Fibroblast of lung (primary cell): ENCODE measurements at regions not wholly inside any gene's neighbourhood (a gene's known extent, or its start where the extent isn't known, plus 50 kb on each side); places are given as distances from the start of the nearest gene placed in this dataset.
A peak's percentile ranks its signal among the peaks of the same experiment; 100 is the strongest.

Experiments
- DNase-seq, 2 donors: peaks; one replicate each; pipeline versions ENCODE4 v3.0.0 to v3.0.0-alpha.2; 2010; ENCODE audit warnings: low read depth in 2 of 2
- H2AFZ ChIP-seq: 2 replicates; pipeline ENCODE4 v1.5.1; 2012; ENCODE audit warnings: low read length, control low read depth, inconsistent platforms
- H3K27ac ChIP-seq: 2 replicates; pipeline ENCODE4 v1.5.1; 2011; ENCODE audit warnings: low read length, control low read depth; ENCODE audit not compliant: insufficient read depth
- H3K27me3 ChIP-seq: 2 replicates; pipeline ENCODE4 v1.5.1; 2011; ENCODE audit warnings: mild to moderate bottlenecking, low read length; ENCODE audit not compliant: control insufficient read depth, insufficient read depth
- H3K36me3 ChIP-seq: 2 replicates; pipeline ENCODE4 v1.5.1; 2011; ENCODE audit warnings: low read length; ENCODE audit not compliant: control insufficient read depth, insufficient read depth
- H3K4me1 ChIP-seq: 2 replicates; pipeline ENCODE4 v1.5.1; 2011; ENCODE audit warnings: low read length; ENCODE audit not compliant: control insufficient read depth, insufficient read depth; ENCODE audit errors: extremely low read depth
- H3K4me2 ChIP-seq: 2 replicates; pipeline ENCODE4 v1.5.1; 2011; ENCODE audit warnings: low read length, control low read depth; ENCODE audit not compliant: insufficient read depth; ENCODE audit errors: extremely low read depth
- H3K4me3 ChIP-seq, 4 experiments: fragments of 200-600 bp in 1 of 4; sonication (generic) in 1 of 4; replicated peaks in 1 of 4; 2 replicates each; pipeline ENCODE4 v1.5.1; 2011 to 2016; ENCODE audit warnings: low read length in 4 of 4, low read depth in 3 of 4, mild to moderate bottlenecking in 3 of 4, control low read depth in 2 of 4, inconsistent platforms in 1 of 4, mixed read lengths in 1 of 4; ENCODE audit not compliant: insufficient read depth in 1 of 4; ENCODE audit errors: control extremely low read depth in 1 of 4
- H3K79me2 ChIP-seq: 2 replicates; pipeline ENCODE4 v1.5.1; 2012; ENCODE audit warnings: mild to moderate bottlenecking, low read length, inconsistent platforms; ENCODE audit not compliant: control insufficient read depth, insufficient read depth
- H3K9ac ChIP-seq: 2 replicates; pipeline ENCODE4 v1.5.1; 2011; ENCODE audit warnings: mild to moderate bottlenecking, low read length, control low read depth; ENCODE audit not compliant: insufficient read depth
- H3K9me3 ChIP-seq: 2 replicates; pipeline ENCODE4 v1.5.1; 2012; ENCODE audit warnings: low read depth, low read length; ENCODE audit not compliant: control insufficient read depth, insufficient read depth
- H4K20me1 ChIP-seq: 2 replicates; pipeline ENCODE4 v1.5.1; 2011; ENCODE audit warnings: low read length; ENCODE audit not compliant: control insufficient read depth, insufficient read depth; ENCODE audit errors: extremely low read depth
- EZH2 ChIP-seq: IDR thresholded peaks from 2 replicates; pipeline ENCODE4 v1.5.1; 2012; ENCODE audit warnings: low read length, control low read depth, mild to moderate bottlenecking; ENCODE audit errors: missing control alignments
- TF ChIP-seq, protein P1 (sequence below), 2 donors: IDR thresholded peaks in 1 of 2; conservative IDR thresholded peaks in 1 of 2; 1 replicate in 1 of 2; 2 replicates in 1 of 2; pipeline ENCODE4 v1.5.1; 2011 to 2012; ENCODE audit warnings: low read length in 2 of 2, control low read depth in 1 of 2, inconsistent platforms in 1 of 2, low read depth in 1 of 2, mild to moderate bottlenecking in 1 of 2

DNA sequence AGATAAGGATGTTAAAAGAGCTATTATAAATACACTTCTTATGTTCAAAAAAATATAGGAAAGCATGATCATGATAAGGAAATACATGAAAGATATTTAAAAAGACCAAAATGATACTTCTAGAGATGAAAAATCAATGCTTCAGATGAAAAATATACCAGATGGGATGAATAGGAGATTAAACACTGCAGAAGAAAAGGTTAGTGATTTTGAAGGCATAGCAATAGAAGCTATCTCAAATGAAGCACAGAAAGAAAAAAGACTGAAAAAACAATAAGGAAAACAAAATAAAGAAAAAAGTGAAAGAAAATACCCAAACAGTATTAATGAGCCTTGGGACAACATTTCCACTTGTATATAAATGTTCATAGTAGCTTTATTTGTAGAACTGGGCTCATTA lies 80.7 kb upstream of the LEF1 start:
- no peak for DNase-seq
- no peaks in the 10 kb centered on the region for H3K36me3 ChIP-seq
- no peak overlapping the region for H2AFZ ChIP-seq
- H3K9me3 ChIP-seq = no peaks in the 10 kb centered on the region
- H3K4me3 ChIP-seq = no peak overlapping the region
- H3K27ac ChIP-seq = no peak overlapping the region
- TF ChIP-seq EZH2 = no peak
- TF ChIP-seq, protein P1, sequence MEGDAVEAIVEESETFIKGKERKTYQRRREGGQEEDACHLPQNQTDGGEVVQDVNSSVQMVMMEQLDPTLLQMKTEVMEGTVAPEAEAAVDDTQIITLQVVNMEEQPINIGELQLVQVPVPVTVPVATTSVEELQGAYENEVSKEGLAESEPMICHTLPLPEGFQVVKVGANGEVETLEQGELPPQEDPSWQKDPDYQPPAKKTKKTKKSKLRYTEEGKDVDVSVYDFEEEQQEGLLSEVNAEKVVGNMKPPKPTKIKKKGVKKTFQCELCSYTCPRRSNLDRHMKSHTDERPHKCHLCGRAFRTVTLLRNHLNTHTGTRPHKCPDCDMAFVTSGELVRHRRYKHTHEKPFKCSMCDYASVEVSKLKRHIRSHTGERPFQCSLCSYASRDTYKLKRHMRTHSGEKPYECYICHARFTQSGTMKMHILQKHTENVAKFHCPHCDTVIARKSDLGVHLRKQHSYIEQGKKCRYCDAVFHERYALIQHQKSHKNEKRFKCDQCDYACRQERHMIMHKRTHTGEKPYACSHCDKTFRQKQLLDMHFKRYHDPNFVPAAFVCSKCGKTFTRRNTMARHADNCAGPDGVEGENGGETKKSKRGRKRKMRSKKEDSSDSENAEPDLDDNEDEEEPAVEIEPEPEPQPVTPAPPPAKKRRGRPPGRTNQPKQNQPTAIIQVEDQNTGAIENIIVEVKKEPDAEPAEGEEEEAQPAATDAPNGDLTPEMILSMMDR (conservative IDR thresholded peaks at IDR 0.05 in 1 of 2, IDR thresholded peaks at IDR 0.05 in 1 of 2; ENCODE audit: low read depth in 1 of 2, low read length in 2 of 2) = no peak
- no peak overlapping the region for H3K4me2 ChIP-seq
- no peak overlapping the region for H3K9ac ChIP-seq
- no peaks in the 10 kb centered on the region for H3K4me1 ChIP-seq
- no peaks in the 10 kb centered on the region for H4K20me1 ChIP-seq
- H3K27me3 ChIP-seq = no peaks in the 10 kb centered on the region
- no peaks in the 10 kb centered on the region for H3K79me2 ChIP-seq

DNA sequence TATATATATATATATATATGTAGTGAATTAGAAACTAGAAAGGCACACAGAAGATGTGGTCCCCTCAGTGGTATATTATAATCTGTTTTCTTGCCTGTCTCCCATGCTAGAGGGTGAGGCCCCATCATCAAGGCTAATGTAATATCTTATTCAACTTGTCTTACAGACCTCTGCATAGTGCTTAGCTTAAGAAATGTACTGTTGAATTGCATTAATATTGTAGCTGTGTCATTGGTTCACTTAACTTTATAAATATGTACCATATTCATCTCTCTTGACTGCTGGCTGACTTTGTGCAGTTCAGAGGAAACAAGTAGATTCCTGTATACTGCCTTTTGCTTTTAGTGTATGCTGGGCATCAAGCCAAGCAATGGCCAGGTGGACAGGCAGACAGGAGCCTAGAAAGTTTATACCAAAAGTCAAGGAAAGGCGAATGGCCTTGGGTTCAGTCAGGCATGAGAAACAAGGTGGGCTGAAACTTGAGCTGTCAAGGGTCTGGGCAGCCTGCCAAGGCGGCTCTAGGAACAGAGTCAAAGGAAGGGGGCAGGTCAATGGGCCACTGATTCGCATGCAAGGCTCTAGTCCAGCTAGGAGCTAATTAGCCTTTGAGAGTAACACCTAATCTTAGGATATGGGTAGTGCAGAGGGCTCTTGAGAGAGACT lies 78.8 kb upstream of the LEF1 start:
- DNase-seq = peak in 1 of 2 donors; percentile 7
- TF ChIP-seq, protein P1 (conservative IDR thresholded peaks at IDR 0.05 in 1 of 2, IDR thresholded peaks at IDR 0.05 in 1 of 2; ENCODE audit: low read depth in 1 of 2, low read length in 2 of 2) = no peak
- TF ChIP-seq EZH2 = no peak
- no peak overlapping the region for H2AFZ ChIP-seq
- H3K79me2 ChIP-seq = no peaks in the 10 kb centered on the region
- H3K4me3 ChIP-seq = no peak overlapping the region
- H3K4me1 ChIP-seq = no peaks in the 10 kb centered on the region
- H3K9me3 ChIP-seq = no peaks in the 10 kb centered on the region
- no peak overlapping the region for H3K4me2 ChIP-seq
- no peak overlapping the region for H3K27ac ChIP-seq
- no peak overlapping the region for H3K9ac ChIP-seq
- no peaks in the 10 kb centered on the region for H3K27me3 ChIP-seq
- H4K20me1 ChIP-seq = no peaks in the 10 kb centered on the region
- no peaks in the 10 kb centered on the region for H3K36me3 ChIP-seq

DNA sequence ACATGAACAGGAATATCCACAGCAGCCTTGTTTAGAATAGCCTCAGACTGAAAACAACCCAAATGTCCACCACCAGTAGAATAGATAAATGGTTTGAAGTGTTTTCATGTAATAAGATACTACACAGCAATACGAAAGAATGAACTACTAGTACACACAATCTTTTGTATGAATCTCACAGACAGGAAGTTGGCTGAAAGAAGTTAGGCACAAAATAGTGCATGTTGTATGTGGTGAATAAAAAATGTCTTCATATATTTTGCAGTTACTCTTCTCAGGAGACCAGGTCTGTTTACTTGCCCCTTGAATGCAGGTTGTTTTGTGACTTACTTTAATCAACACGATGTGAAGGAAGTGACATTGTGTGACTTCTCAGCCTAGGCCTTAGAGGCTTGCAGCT lies 75.9 kb upstream of the LEF1 start:
- no peaks in the 10 kb centered on the region for H3K4me1 ChIP-seq
- no peak for DNase-seq
- TF ChIP-seq, protein P1 (conservative IDR thresholded peaks at IDR 0.05 in 1 of 2, IDR thresholded peaks at IDR 0.05 in 1 of 2; ENCODE audit: low read depth in 1 of 2, low read length in 2 of 2) = no peak
- TF ChIP-seq EZH2 = no peak
- H3K36me3 ChIP-seq = no peaks in the 10 kb centered on the region
- H3K4me2 ChIP-seq = no peak overlapping the region
- no peak overlapping the region for H2AFZ ChIP-seq
- no peak overlapping the region for H3K4me3 ChIP-seq
- H4K20me1 ChIP-seq = no peaks in the 10 kb centered on the region
- no peak overlapping the region for H3K27ac ChIP-seq
- H3K9ac ChIP-seq = no peak overlapping the region
- no peaks in the 10 kb centered on the region for H3K79me2 ChIP-seq
- H3K9me3 ChIP-seq = no peaks in the 10 kb centered on the region
- H3K27me3 ChIP-seq = no peaks in the 10 kb centered on the region
